ENCODE measurements at regions not wholly inside any gene's neighbourhood (a gene's known extent, or its start where the extent isn't known, plus 50 kb on each side); places are given as distances from the start of the nearest gene placed in this dataset.
"Not testable (repeated sequence)": the region's sequence is repeated elsewhere in the genome, so short reads cannot be mapped to it uniquely, and the experiment has no call there.

- DNase-seq (ENCODE audit: low read depth in 2 of 2): no peak
Measured at GRCh38 chr12:82300611-82301010, 57.6 kb downstream of the CCDC59 start.

GRCh38 chr12:82299319-82300025, 58.7 kb downstream of the CCDC59 start:
- no peak for DNase-seq (ENCODE audit: low read depth in 2 of 2)

- DNase-seq (ENCODE audit: low read depth in 2 of 2): no peak
Measured at GRCh38 chr12:82290415-82290814, 67.8 kb downstream of the CCDC59 start.

GRCh38 chr12:82281335-82281734, 76.9 kb downstream of the CCDC59 start:
- not testable (repeated sequence) for DNase-seq (ENCODE audit: low read depth in 2 of 2)

GRCh38 chr12:82279536-82280058, 78.6 kb downstream of the CCDC59 start:
- no peak for DNase-seq (ENCODE audit: low read depth in 2 of 2)

- no peak for DNase-seq (ENCODE audit: low read depth in 2 of 2)
Measured at GRCh38 chr12:82277582-82277981, 80.6 kb downstream of the CCDC59 start.

GRCh38 chr12:82242729-82243128, 115.5 kb downstream of the CCDC59 start:
- DNase-seq (ENCODE audit: low read depth in 2 of 2): no peak

GRCh38 chr12:82225871-82226270, 132.3 kb downstream of the CCDC59 start:
- DNase-seq (ENCODE audit: low read depth in 2 of 2): no peak

GRCh38 chr12:82223426-82223825, 134.8 kb downstream of the CCDC59 start:
- no peak for DNase-seq (ENCODE audit: low read depth in 2 of 2)

GRCh38 chr12:82216475-82216874, 141.7 kb downstream of the CCDC59 start:
- DNase-seq (ENCODE audit: low read depth in 2 of 2): no peak

GRCh38 chr12:82213761-82214160, 144.4 kb downstream of the CCDC59 start:
- DNase-seq (ENCODE audit: low read depth in 2 of 2): no peak

- no peak for DNase-seq (ENCODE audit: low read depth in 2 of 2)
Measured at GRCh38 chr12:82210882-82211281, 147.3 kb downstream of the CCDC59 start.

GRCh38 chr12:82209533-82209932, 148.7 kb downstream of the CCDC59 start:
- DNase-seq (ENCODE audit: low read depth in 2 of 2): no peak

- DNase-seq (ENCODE audit: low read depth in 2 of 2): no peak
Measured at GRCh38 chr12:82207556-82207955, 150.6 kb downstream of the CCDC59 start.

- DNase-seq (ENCODE audit: low read depth in 2 of 2): no peak
Measured at GRCh38 chr12:82203086-82203485, 155.1 kb downstream of the CCDC59 start.

- no peak for DNase-seq (ENCODE audit: low read depth in 2 of 2)
Measured at GRCh38 chr12:82187595-82187994, 170.6 kb downstream of the CCDC59 start.

- no peak for DNase-seq (ENCODE audit: low read depth in 2 of 2)
Measured at GRCh38 chr12:82187011-82187410, 171.2 kb downstream of the CCDC59 start.

GRCh38 chr12:82186282-82186681, 171.9 kb downstream of the CCDC59 start:
- DNase-seq (ENCODE audit: low read depth in 2 of 2): no peak

- no peak for DNase-seq (ENCODE audit: low read depth in 2 of 2)
Measured at GRCh38 chr12:82184844-82185243, 173.3 kb downstream of the CCDC59 start.

GRCh38 chr12:82182601-82183190, 175.5 kb downstream of the CCDC59 start:
- no peak for DNase-seq (ENCODE audit: low read depth in 2 of 2)

GRCh38 chr12:82176761-82177490, 181.3 kb downstream of the CCDC59 start:
- DNase-seq (ENCODE audit: low read depth in 2 of 2): no peak

- no peak for DNase-seq (ENCODE audit: low read depth in 2 of 2)
Measured at GRCh38 chr12:82176026-82176425, 182.2 kb downstream of the CCDC59 start.

- no peak for DNase-seq (ENCODE audit: low read depth in 2 of 2)
Measured at GRCh38 chr12:82174936-82175335, 183.3 kb downstream of the CCDC59 start.

Data from stimulated activated CD4-positive, alpha-beta T cell treated with anti-CD3 and anti-CD28 coated beads, Interleukin-12 subunit alpha, Interleukin-12 subunit beta, amount 100 ng/mL, for 24 hours (primary cell).